NB4 (cell line): ENCODE measurements at regions not wholly inside any gene's neighbourhood (a gene's known extent, or its start where the extent isn't known, plus 50 kb on each side); places are given as distances from the start of the nearest gene placed in this dataset.

Experiments
- DNase-seq: peaks from one replicate; pipeline ENCODE4 v3.0.0; 2010; ENCODE audit warnings: low read depth
- H3K4me3 ChIP-seq: one replicate; pipeline ENCODE4 v1.5.1; 2011; ENCODE audit warnings: mild to moderate bottlenecking, low read depth, low read length, moderate library complexity
- CTCF ChIP-seq: IDR thresholded peaks from one replicate; pipeline ENCODE4 v1.5.1; 2012; ENCODE audit warnings: low read depth, low read length
- MYC ChIP-seq: IDR thresholded peaks from 2 replicates; pipeline ENCODE4 v1.6.1; 2011; ENCODE audit warnings: low read depth, low read length
- POLR2A ChIP-seq: IDR thresholded peaks from 2 replicates; pipeline ENCODE4 v1.6.1; 2011; ENCODE audit warnings: mild to moderate bottlenecking; ENCODE audit not compliant: insufficient read length; ENCODE audit errors: extremely low read depth
- TF ChIP-seq, protein P1 (sequence below): IDR thresholded peaks from 2 replicates; pipeline ENCODE4 v1.6.1; 2011; ENCODE audit warnings: low read depth, low read length

GRCh38 chr12:4859478-4860210 is 50.1 kb upstream of the KCNA1 start:
- no peak overlapping the region for H3K4me3 ChIP-seq
- TF ChIP-seq, protein P1, sequence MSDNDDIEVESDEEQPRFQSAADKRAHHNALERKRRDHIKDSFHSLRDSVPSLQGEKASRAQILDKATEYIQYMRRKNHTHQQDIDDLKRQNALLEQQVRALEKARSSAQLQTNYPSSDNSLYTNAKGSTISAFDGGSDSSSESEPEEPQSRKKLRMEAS = no peak
- TF ChIP-seq POLR2A = no peak
- TF ChIP-seq CTCF = no peak
- no peak for TF ChIP-seq MYC

More at GRCh38 chr12:4859478-4860210, 50.1 kb upstream of the KCNA1 start:
- no peak for DNase-seq
